H1 (cell line): ENCODE measurements at regions not wholly inside any gene's neighbourhood (a gene's known extent, or its start where the extent isn't known, plus 50 kb on each side); places are given as distances from the start of the nearest gene placed in this dataset.

Source experiments
- CTCF ChIA-PET: fragments of 300-600 bp; sonication (Branson Sonifier 250); formaldehyde crosslinking; loops from one replicate; lab custom pipeline; 2021; ENCODE audit not compliant: partially characterized antibody; lab: Charles Lee
- POLR2A ChIA-PET: fragments of 300-600 bp; sonication (Branson Sonifier 250); formaldehyde crosslinking; loops from one replicate; lab custom pipeline; 2021; ENCODE audit warnings: inconsistent platforms; ENCODE audit not compliant: partially characterized antibody; lab: Charles Lee
- DNase-seq, 2 experiments: peaks; one replicate each; pipeline versions ENCODE4 v3.0.0 to v3.0.0-alpha.2; 2010 to 2022; ENCODE audit warnings: low spot score in 2 of 2, low read depth in 1 of 2, mixed read lengths in 1 of 2
- FAIRE-seq: peaks from 2 replicates; lab custom pipeline; 2011; peaks lifted over from hg19 to GRCh38; lab: Jason Lieb, UNC
- H2AFZ ChIP-seq: 2 replicates; pipeline ENCODE4 v1.8.1; 2012; ENCODE audit warnings: low read length, inconsistent platforms
- H2AK5ac ChIP-seq: 2 replicates; pipeline ENCODE4 v1.6.1; 2013; ENCODE audit warnings: low read depth, low read length
- H2BK120ac ChIP-seq: replicated peaks from 2 replicates; pipeline ENCODE3; 2013; ENCODE audit warnings: low read depth, low read length, inconsistent platforms
- H2BK12ac ChIP-seq: 2 replicates; pipeline ENCODE4 v1.6.1; 2013; ENCODE audit warnings: low read depth, low read length
- H2BK15ac ChIP-seq: 2 replicates; pipeline ENCODE4 v1.6.1; 2013; ENCODE audit warnings: low read length
- H2BK20ac ChIP-seq: 2 replicates; pipeline ENCODE4 v1.6.1; 2013; ENCODE audit warnings: low read length
- H2BK5ac ChIP-seq: 2 replicates; pipeline ENCODE4 v1.6.1; 2013; ENCODE audit warnings: low read depth, low read length
- H3K14ac ChIP-seq: 2 replicates; pipeline ENCODE4 v1.6.1; 2013; ENCODE audit warnings: inconsistent platforms; ENCODE audit not compliant: insufficient read length
- H3K18ac ChIP-seq: 2 replicates; pipeline ENCODE4 v1.6.1; 2013; ENCODE audit warnings: low read length; ENCODE audit errors: extremely low read depth
- H3K23ac ChIP-seq: 2 replicates; pipeline ENCODE4 v1.6.1; 2013; ENCODE audit warnings: inconsistent platforms; ENCODE audit not compliant: insufficient read length
- H3K23me2 ChIP-seq: 2 replicates; pipeline ENCODE4 v1.6.1; 2013; ENCODE audit warnings: low read depth, low read length
- H3K27ac ChIP-seq: 2 replicates; pipeline ENCODE4 v1.6.1; 2011; ENCODE audit warnings: low read depth, low read length, inconsistent platforms
- H3K27me3 ChIP-seq, 4 experiments: replicated peaks in 1 of 4; 1 replicate in 1 of 4; 2 replicates in 3 of 4; pipeline versions ENCODE4 v1.6.1 to v1.8.1; 2011 to 2013; ENCODE audit warnings: low read length in 3 of 4, mild to moderate bottlenecking in 3 of 4, inconsistent platforms in 2 of 4, mixed read lengths in 2 of 4, moderate library complexity in 1 of 4; ENCODE audit not compliant: control insufficient read depth in 3 of 4, insufficient read depth in 3 of 4; ENCODE audit errors: extremely low read depth in 1 of 4
- H3K36me3 ChIP-seq, 4 experiments: 2 replicates each; pipeline versions ENCODE4 v1.6.1 to v1.8.1; 2011 to 2013; ENCODE audit warnings: mild to moderate bottlenecking in 4 of 4, low read length in 3 of 4, moderate library complexity in 2 of 4, control low read depth in 1 of 4, inconsistent platforms in 1 of 4; ENCODE audit not compliant: insufficient read depth in 4 of 4, control insufficient read depth in 2 of 4
- H3K4ac ChIP-seq: replicated peaks from 2 replicates; pipeline ENCODE3; 2013; ENCODE audit warnings: low read length, low read depth, mixed read lengths, inconsistent platforms; ENCODE audit not compliant: insufficient read length
- H3K4me1 ChIP-seq, 4 experiments: replicated peaks in 1 of 4; 1 replicate in 1 of 4; 2 replicates in 3 of 4; pipeline versions ENCODE4 v1.6.1 to v1.8.1; 2011 to 2013; ENCODE audit warnings: low read length in 3 of 4, inconsistent platforms in 2 of 4, mixed read lengths in 1 of 4; ENCODE audit not compliant: insufficient read depth in 4 of 4, control insufficient read depth in 3 of 4
- H3K4me2 ChIP-seq, 2 experiments: 2 replicates each; pipeline versions ENCODE4 v1.6.1 to v1.8.1; 2011 to 2013; ENCODE audit warnings: low read depth in 2 of 2, low read length in 2 of 2, control low read depth in 1 of 2, inconsistent platforms in 1 of 2, mild to moderate bottlenecking in 1 of 2; ENCODE audit not compliant: insufficient read depth in 1 of 2
- H3K4me3 ChIP-seq, 4 experiments: fragments of 200-600, 300-600 bp in 1 of 4; sonication (generic), shearing (Covaris generic), sonication (Bioruptor Twin) in 1 of 4; 2 replicates each; pipeline versions ENCODE4 v1.5.1 to v1.8.1; 2011 to 2016; ENCODE audit warnings: low read length in 4 of 4, low read depth in 3 of 4, control low read depth in 2 of 4, inconsistent platforms in 2 of 4, mild to moderate bottlenecking in 2 of 4, mixed read lengths in 1 of 4, moderate library complexity in 1 of 4; ENCODE audit not compliant: insufficient read depth in 2 of 4; ENCODE audit errors: extremely low read depth in 1 of 4
- H3K56ac ChIP-seq: replicated peaks from 2 replicates; pipeline ENCODE3; 2013; ENCODE audit warnings: low read depth, mild to moderate bottlenecking, mixed read lengths, low read length, inconsistent platforms; ENCODE audit not compliant: insufficient read length
- H3K79me1 ChIP-seq: 2 replicates; pipeline ENCODE4 v1.6.1; 2013; ENCODE audit warnings: low read depth, low read length, control low read depth
- H3K79me2 ChIP-seq, 2 experiments: 2 replicates each; pipeline versions ENCODE4 v1.6.1 to v1.8.1; 2012 to 2013; ENCODE audit warnings: low read length in 2 of 2, mild to moderate bottlenecking in 2 of 2, inconsistent platforms in 1 of 2; ENCODE audit not compliant: insufficient read depth in 2 of 2, control insufficient read depth in 1 of 2
- H3K9ac ChIP-seq, 4 experiments: replicated peaks in 1 of 4; 1 replicate in 1 of 4; 2 replicates in 3 of 4; pipeline versions ENCODE4 v1.6.1 to v1.8.1; 2011 to 2013; ENCODE audit warnings: low read depth in 3 of 4, low read length in 3 of 4, control low read depth in 2 of 4, mild to moderate bottlenecking in 2 of 4, moderate library complexity in 2 of 4, inconsistent platforms in 1 of 4; ENCODE audit errors: extremely low read depth in 1 of 4
- H3K9me3 ChIP-seq, 2 experiments: 2 replicates each; pipeline versions ENCODE4 v1.6.1 to v1.8.1; 2012 to 2013; ENCODE audit warnings: mild to moderate bottlenecking in 2 of 2, moderate library complexity in 2 of 2, control low read depth in 1 of 2, inconsistent platforms in 1 of 2, low read depth in 1 of 2, low read length in 1 of 2, mixed read lengths in 1 of 2; ENCODE audit not compliant: insufficient read depth in 2 of 2
- H4K20me1 ChIP-seq, 2 experiments: replicated peaks in 1 of 2; 2 replicates each; pipeline versions ENCODE3 to v1.8.1; 2011 to 2013; ENCODE audit warnings: inconsistent platforms in 2 of 2, low read length in 2 of 2, mild to moderate bottlenecking in 1 of 2; ENCODE audit not compliant: insufficient read depth in 2 of 2, control insufficient read depth in 1 of 2
- H4K5ac ChIP-seq: 2 replicates; pipeline ENCODE4 v1.6.1; 2013; ENCODE audit warnings: low read length, low read depth, mixed read lengths, inconsistent platforms; ENCODE audit not compliant: insufficient read length
- H4K8ac ChIP-seq: 2 replicates; pipeline ENCODE4 v1.8.0; 2013; ENCODE audit warnings: mild to moderate bottlenecking, moderate library complexity, low read length, inconsistent platforms; ENCODE audit not compliant: insufficient read depth; ENCODE audit errors: extremely low read depth
- H4K91ac ChIP-seq: replicated peaks from 2 replicates; pipeline ENCODE3; 2013; ENCODE audit warnings: low read length, mixed read lengths, inconsistent platforms; ENCODE audit not compliant: insufficient read length
- ATF2 ChIP-seq: IDR thresholded peaks from 2 replicates; pipeline ENCODE4 v1.6.1; 2012; ENCODE audit warnings: low read length, inconsistent platforms
- BRCA1 ChIP-seq: IDR thresholded peaks from 2 replicates; pipeline ENCODE4 v1.6.1; 2012; ENCODE audit warnings: low read depth, low read length, improper control_type of control experiment
- GABPA ChIP-seq: IDR thresholded peaks from 2 replicates; pipeline ENCODE4 v1.6.1; 2011; ENCODE audit warnings: mild to moderate bottlenecking, low read length, moderate library complexity, borderline replicate concordance; ENCODE audit not compliant: insufficient read depth
- MAX ChIP-seq: IDR thresholded peaks from 2 replicates; pipeline ENCODE4 v1.6.1; 2012; ENCODE audit warnings: inconsistent platforms
- RNF2 ChIP-seq: fragments of 200-900, 300-1000 bp; sonication (generic); IDR thresholded peaks from 2 replicates; pipeline ENCODE4 v1.7.1; 2016; ENCODE audit warnings: borderline replicate concordance, low read depth, mild to moderate bottlenecking, antibody characterized with exemption, low read length; ENCODE audit not compliant: poor library complexity, severe bottlenecking; ENCODE audit errors: missing control alignments
- SP1 ChIP-seq: IDR thresholded peaks from 2 replicates; pipeline ENCODE4 v1.6.1; 2011; ENCODE audit warnings: low read depth, low read length
- SRF ChIP-seq: IDR thresholded peaks from 2 replicates; pipeline ENCODE4 v1.6.1; 2011; ENCODE audit warnings: mild to moderate bottlenecking, low read depth, low read length, moderate library complexity
- TAF1 ChIP-seq: IDR thresholded peaks from 2 replicates; pipeline ENCODE4 v1.6.1; 2011; ENCODE audit warnings: mild to moderate bottlenecking, low read depth, low read length
- WGBS, 2 experiments: shearing (Covaris generic) in 1 of 2; methylation state at CpG; one replicate each; pipeline versions ENCODE4 v1.1.6 to v1.1.7; 2013 to 2015; ENCODE audit warnings: low lambda C conversion rate in 2 of 2, mixed read lengths in 2 of 2, inconsistent platforms in 1 of 2, low coverage in 1 of 2, missing lambda C conversion rate in 1 of 2; ENCODE audit not compliant: insufficient replicate concordance in 2 of 2, insufficient coverage in 1 of 2, insufficient read length in 1 of 2; ENCODE audit errors: extremely low coverage in 1 of 2, missing lambda C conversion rate in 1 of 2; 5-methylcytosine and 5-hydroxymethylcytosine counted together

- Histone ChIP-seq H3K23me2 (no peaks in the 10 kb centered on the region), H2BK15ac (no peak overlapping the region), H2BK120ac (no peak overlapping the region), H4K91ac (no peak overlapping the region), H3K23ac (no peak overlapping the region), H3K9me3 (no peaks in the 10 kb centered on the region), H3K4me3 (no peak overlapping the region), H3K27me3 (no peaks in the 10 kb centered on the region), H3K27ac (no peak overlapping the region), H3K14ac (no peak overlapping the region), H3K36me3 (no peaks in the 10 kb centered on the region), H2BK5ac (no peak overlapping the region), H3K56ac (no peak overlapping the region), H3K9ac (no peak overlapping the region), H4K5ac (no peak overlapping the region), H3K4ac (no peak overlapping the region), H4K8ac (no peak overlapping the region), H2AFZ (no peak overlapping the region), H3K4me2 (no peak overlapping the region), H3K18ac (no peak overlapping the region), H2BK12ac (no peak overlapping the region), H2BK20ac (no peak overlapping the region), H2AK5ac (no peak overlapping the region), H3K79me2 (no peaks in the 10 kb centered on the region), H3K4me1 (no peaks in the 10 kb centered on the region; a peak in 2 of 7 replicates), H3K79me1 (no peaks in the 10 kb centered on the region), H4K20me1 (no peaks in the 10 kb centered on the region)
- POLR2A ChIA-PET, result no interaction called here
- FAIRE-seq, result no peak
- CTCF ChIA-PET, result interaction anchor here (1.0 kb wide), 2 partner anchors 81 to 161 kb away, joined by 4 to 5 read pairs; no protein-coding TSS in a partner anchor
- WGBS, 2 experiments, result 86% methylated on average over 5 of the region's 5 CpGs; no CpG with 5 or more reads in 1 of the 2 experiments
- TF ChIP-seq ATF2 (no peak), MAX (no peak), RNF2 (no peak), BRCA1 (no peak), SRF (no peak), GABPA (no peak), TAF1 (no peak), SP1 (no peak)
- DNase-seq, result no peak
Measured at GRCh38 chr2:20942646-20943125, 101.2 kb downstream of the APOB start.
